H4 (cell line): ENCODE measurements at regions not wholly inside any gene's neighbourhood (a gene's known extent, or its start where the extent isn't known, plus 50 kb on each side); places are given as distances from the start of the nearest gene placed in this dataset.
A peak's percentile ranks its signal among the peaks of the same experiment; 100 is the strongest.

Source experiments
- DNase-seq: peaks from one replicate; pipeline ENCODE4 v3.0.0-alpha.2; 2015; ENCODE audit warnings: low spot score

DNA sequence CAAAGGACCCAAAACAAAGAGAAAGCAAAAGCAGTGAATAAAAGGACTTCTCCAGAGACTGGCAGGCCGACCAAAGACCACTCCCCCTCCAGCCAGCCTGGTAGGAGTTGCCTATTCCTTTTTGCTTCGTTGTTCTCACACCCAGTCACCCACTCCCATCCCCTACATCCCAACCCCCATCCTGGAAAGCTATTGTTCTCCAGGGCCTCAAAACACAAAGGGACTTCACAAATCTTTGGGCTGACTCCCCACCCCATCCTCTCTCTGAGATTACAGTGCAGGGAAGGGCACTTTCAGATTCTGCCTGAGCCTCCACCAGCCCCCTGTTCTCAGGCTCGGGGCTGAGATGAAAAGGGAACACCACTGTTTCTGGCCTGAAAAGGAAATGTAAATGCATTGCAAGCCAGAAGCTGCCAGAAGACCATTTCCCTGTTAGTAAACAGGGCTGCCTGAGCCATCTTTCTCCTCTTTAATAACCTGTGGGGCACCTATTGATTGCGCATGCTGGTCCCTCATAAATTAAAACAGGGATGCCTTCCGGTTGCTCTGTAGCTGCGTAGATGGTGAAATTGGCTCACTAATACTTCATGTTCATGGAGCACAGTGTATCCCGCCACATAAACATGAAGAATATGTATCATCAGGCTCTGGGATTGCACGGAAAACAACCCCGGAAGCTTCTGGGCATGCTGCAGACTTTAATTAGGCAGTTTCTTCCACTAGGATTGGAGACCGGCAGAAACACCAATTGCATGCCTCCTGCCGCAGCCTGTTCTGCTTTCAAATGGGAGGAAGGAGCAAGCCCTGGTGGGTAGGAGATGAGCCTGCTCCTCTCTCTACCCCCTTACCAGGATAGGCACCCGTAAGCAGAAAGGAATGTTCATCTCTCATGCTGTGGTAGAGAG lies 130.3 kb upstream of the FUT8 start:
- DNase-seq, result no peak

- DNase-seq, result no peak
These were observed 129.7 kb upstream of the FUT8 start for GRCh38 chr14:65282896-65283253.

DNA sequence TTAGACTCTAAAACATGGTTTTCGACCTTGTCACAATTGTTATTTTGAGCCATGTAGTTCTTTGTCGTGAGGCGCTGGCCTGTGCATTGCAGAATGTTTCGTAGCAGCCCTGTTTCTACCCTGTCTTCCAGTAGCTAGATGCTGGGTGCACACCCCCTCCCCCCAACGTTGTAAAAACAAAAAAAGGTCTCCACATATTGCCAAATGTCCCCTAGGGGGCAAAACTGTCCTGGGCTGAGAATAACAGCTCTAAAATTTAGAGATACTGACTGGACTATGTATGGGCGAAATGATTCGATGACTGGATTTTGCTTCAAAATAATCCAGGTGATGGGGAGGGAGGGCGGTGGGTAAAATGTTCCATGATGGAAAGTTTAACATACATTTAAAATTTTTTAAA lies 126.1 kb upstream of the FUT8 start:
- DNase-seq, result no peak

DNA sequence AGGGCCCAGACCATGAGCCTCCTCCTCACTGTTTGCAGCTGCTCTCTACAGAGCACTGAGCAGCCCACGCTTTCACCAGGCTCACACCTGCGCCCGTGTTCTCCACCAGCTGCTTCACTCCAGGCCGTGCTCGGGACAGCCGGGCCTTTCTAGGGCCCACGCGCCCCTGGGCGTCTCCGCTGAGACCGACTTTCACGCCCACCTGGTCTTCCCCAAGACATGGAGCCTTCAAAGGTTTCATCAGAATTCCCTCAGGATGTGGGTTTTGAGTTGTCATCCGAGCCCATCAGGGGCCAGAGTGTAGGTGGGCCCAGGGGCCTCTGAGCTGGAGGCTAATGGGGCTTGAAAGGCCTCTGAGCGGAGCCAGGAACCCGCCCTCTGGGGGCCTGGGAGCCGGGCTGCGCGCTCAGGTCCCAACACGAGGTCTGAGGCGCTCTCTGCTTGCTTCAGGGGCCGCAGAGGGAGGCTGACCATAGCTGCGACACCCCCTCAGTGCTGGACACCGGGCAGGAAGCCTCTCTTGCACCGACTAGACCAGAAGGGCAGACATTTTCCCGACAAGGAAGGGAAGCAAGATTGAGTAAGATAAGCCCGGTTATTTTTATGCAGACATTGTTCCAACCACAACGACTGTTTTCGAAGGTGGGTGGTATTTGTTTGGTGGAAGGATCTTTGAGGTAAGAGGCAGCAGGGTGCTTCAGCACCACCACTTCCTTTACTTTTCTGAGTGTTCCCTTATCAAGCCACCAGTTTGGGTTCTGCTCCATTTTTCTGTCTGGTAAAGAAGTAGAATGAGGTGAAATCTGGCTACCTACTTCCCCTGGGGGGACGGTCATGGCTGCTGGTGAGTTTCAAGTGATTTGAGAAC lies 125.0 kb upstream of the FUT8 start:
- DNase-seq, result no peak

DNA sequence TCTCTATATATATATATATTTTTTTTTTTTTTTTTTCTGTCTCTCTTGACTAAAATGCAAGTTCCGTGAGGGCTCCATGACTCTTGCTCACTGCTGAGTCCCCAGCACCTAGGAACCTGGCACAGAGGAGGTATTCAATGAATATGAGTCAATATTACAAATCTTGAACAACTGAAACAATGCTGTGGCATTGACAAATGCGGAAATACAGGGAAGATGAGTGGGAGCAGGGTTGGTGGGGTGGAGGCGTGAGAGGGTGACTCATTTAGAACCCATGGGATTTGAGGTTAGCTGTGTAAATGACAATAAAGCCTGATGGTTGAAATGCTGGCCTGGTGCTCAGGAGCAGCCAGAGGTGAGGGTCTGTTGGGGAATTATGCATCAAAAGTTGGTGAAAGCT lies 121.7 kb upstream of the FUT8 start:
- peak; percentile 79 for DNase-seq

GRCh38 chr14:65291531-65291930 lies 121.0 kb upstream of the FUT8 start:
- DNase-seq, result no peak

- DNase-seq, result no peak
These were observed 117.7 kb upstream of the FUT8 start for GRCh38 chr14:65294816-65295215.

- DNase-seq, result no peak
These were observed 116.1 kb upstream of the FUT8 start for GRCh38 chr14:65296402-65296801.

DNA sequence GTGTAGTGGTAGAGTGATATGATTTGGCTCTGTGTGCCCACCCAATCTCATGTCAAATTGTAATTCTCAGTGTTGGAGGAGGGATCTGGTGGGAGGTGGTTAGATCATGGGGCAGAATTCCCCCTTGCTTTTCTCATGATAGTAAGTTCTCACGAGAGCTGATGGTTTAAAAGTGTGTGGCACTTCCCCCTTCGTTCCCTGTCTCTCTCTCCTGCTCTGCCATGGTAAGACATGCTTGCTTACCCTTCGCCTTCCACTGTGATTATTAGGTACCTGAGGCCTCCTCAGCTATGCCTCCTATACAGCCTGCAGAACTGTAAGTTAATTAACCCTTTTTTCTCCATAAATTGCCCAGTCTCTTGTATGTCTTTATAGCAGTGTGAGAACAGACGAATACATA lies 115.7 kb upstream of the FUT8 start:
- DNase-seq, result no peak

- DNase-seq, result no peak
These were observed 114.8 kb upstream of the FUT8 start for GRCh38 chr14:65297744-65298143.

- DNase-seq, result no peak
These were observed 112.7 kb upstream of the FUT8 start for GRCh38 chr14:65299826-65300225.

GRCh38 chr14:65301862-65302539 lies 110.5 kb upstream of the FUT8 start:
- no peak for DNase-seq

DNA sequence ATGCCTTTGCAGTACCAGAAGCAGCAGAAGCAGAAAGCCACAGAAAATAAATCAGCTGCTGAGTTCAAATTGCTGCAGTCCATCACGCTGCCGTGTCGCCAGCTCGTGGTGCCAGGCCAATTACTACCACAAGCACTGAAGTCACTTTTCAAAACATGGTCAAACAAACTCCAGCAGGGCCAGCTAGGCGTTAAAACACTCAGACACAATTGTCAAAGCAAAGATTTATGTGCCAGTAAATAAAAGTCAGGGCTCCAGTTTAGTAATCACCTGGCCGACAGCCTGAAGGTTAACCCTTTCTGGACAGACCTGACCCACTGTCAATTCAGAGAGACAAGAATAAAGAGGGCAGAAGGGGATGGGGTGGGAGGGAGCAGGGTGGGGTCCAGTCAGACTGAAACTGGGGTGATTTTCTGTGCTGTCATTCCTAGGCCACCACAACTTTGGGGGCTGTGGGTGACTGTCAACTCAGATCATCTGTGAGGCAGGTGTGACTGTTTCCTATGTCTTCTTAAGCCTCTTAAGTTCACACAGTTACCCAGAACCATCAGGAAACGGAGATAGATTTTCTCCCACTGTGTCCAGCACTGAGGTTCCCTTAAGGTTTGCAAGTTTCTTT lies 109.8 kb upstream of the FUT8 start:
- no peak for DNase-seq

GRCh38 chr14:65303190-65303898 lies 109.2 kb upstream of the FUT8 start:
- DNase-seq, result no peak

- DNase-seq, result no peak
These were observed 108.7 kb upstream of the FUT8 start for GRCh38 chr14:65303899-65304222.

GRCh38 chr14:65304239-65304638 lies 108.3 kb upstream of the FUT8 start:
- DNase-seq, result no peak

- DNase-seq, result no peak
These were observed 107.6 kb upstream of the FUT8 start for GRCh38 chr14:65304963-65305362.

- DNase-seq, result no peak
These were observed 104.0 kb upstream of the FUT8 start for GRCh38 chr14:65308536-65308935.

DNA sequence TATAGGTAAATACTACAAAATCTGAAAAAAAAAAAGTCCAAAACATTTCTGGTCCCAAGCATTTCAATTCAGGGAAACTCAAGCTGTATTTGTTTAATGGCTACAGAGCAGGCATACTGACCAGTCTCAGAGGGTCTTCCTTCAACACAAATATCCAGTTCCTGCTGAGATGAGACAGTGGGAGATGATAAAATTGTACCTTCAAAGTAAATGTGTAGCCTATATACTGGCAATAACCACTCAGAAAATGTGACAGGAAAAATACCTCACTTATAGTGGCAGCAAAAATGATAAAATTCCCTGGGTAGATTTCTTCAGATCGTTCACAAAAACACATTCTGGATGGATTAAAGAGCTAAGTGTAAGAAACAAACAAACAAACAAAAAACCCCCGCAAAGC lies 102.0 kb upstream of the FUT8 start:
- DNase-seq, result no peak

GRCh38 chr14:65312859-65313258 lies 99.7 kb upstream of the FUT8 start:
- no peak for DNase-seq
